Left cardiac atrium (tissue), 4 donors: ENCODE measurements at regions not wholly inside any gene's neighbourhood (a gene's known extent, or its start where the extent isn't known, plus 50 kb on each side); places are given as distances from the start of the nearest gene placed in this dataset.

Experiments
- ATAC-seq, 2 donors: fragments of 200-7000 bp; cut with Tn5 transposase; one replicate each; pipeline ENCODE4 v1.9.1; 2020; ENCODE audit warnings: mild to moderate bottlenecking in 2 of 2, moderate library complexity in 2 of 2
- DNase-seq: peaks from one replicate; pipeline ENCODE4 v3.0.0-alpha.2; 2020
- intact Hi-C, 2 donors: fragments of 100-400 bp; cut with DNase I; formaldehyde crosslinking; loops; one replicate each; pipeline versions ENCODE4 v1.14.1 to v1.15.1; 2022 to 2023
- microRNA-seq, 2 donors: library from miRNA; unstranded; fragments of <30 nt; microRNA quantifications; one replicate each; pipeline ENCODE4 v1.2.0, GENCODE V29; 2020
- donor health status: DM: no; HTN: yes; CAD: no.
- donor health status: DM: no; HTN: yes; CAD: no; lungs with severe emphysema.
- donor health status: DM: yes; HTN: yes; CAD: no.
- donor health status: Dilated cardiomyopathy.

DNA sequence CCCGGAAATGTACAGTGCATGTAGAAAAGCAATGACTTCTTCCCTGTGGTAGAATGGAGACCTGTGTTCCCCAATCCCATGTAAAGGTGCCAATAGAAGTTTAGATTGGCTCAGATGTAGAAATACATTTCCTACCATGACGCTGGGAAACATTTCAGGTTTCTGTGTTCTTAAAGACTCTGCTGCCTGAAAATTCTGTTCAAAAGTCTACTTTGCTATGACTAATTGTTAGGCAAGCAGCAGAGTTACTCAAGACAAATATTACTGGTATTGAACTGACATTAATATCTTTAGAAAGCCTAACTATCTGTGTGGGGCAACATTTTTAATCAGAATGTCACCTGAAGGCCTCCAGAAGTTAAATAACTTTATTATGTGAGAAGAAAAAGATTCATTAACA is 75.5 kb upstream of the ELL2 start:
- intact Hi-C loops: no loop called here
- ATAC-seq: no peak

GRCh38 chr5:96036301-96036700 is 74.7 kb upstream of the ELL2 start:
- DNase-seq (no peak), ATAC-seq (no peak)
- intact Hi-C loops: no loop called here

More for the DNA sequence above, 75.5 kb upstream of the ELL2 start:
- no peak for DNase-seq

DNA sequence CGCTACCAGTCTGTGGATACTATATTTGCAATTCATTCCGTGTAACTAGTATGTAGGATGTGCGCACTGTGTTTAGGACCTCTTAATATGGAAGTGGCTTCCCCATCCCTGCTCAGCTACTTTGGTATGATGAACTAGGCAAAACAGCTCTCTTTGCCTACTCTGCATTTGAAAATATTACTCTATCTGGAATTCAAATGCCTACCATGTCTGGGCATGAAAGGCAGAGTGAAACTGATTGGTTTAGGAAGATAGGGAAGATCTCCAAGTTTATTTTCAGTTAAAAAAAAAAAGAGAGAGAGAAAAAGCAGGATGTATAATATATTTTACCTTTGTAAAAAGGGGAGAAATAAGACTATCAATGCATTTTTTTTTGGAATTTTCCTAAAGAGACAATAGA is 74.1 kb upstream of the ELL2 start:
- intact Hi-C loops: no loop called here
- DNase-seq (no peak), ATAC-seq (no peak)

DNA sequence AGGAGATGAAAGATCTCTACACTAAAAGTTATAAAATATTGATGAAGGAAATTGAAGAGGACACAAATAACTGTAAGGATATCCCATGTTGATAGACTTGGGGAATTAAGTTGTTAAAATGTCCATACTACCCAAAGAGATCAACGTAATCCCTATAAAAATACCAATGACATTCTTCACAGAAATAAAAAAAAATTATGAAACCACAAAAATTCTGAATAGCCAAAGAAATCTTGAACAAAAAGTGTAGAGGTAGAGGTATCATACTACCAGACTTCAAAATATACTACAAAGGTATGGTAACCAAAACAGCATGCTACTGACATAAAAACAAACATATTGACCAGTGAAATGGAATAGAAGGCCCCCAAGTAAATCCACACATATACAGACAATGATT is 71.5 kb upstream of the ELL2 start:
- DNase-seq (no peak), ATAC-seq (no peak)
- intact Hi-C loops: no loop called here

GRCh38 chr5:96031811-96032261 is 70.2 kb upstream of the ELL2 start:
- intact Hi-C loops: no loop called here
- DNase-seq: no peak
- no peak for ATAC-seq

DNA sequence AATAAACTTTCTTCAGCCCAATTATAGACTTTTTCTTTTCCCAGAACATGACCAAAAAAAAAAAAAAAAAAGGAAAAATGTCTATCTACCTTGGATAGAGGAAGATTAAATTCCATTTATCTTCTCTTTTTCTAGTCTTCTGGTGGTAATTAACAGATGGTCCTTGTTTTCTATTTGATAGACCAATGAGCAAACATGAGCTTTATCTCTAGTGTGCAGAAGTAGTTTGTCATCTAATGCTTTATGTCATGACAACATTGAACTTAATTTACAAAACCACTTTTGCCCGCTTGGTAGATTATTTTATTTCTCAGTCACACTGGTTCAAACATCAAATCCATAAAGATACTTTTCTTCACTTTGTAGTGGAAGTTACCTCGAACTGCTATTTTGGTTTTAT is 69.5 kb upstream of the ELL2 start:
- ATAC-seq (no peak), DNase-seq (no peak)
- intact Hi-C loops: no loop called here

DNA sequence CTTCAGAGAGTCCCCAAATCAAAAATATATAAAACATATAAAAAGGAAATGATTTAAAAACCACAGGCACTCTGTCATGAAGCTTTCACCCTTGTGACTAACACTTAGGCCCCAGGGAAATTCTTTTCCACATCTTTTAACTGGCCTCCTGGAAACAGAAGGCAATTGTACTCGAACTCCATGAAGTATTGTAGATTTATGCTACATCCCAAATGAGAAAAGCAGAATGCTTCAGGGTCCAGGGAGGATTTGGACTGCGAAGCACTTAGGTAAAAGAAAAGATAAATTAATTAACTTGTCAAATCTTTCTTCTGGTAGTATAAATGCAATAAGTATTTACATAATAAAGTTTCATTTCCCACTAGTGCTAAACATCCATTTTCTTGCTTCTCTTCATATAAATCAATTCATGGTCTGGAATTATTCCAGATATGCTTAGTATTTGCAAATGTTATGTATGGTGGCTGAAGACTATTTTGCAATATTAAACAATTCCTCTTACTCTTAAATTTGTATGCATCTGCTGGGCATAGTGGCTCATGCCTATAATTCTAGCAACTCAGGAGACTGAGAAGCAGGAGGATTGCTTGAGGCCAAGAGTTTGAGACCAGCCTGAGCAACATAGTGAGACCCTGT is 64.9 kb upstream of the ELL2 start:
- ATAC-seq (no peak), DNase-seq (no peak)
- intact Hi-C loops: no loop called here

- intact Hi-C loops: no loop called here
- ATAC-seq (no peak), DNase-seq (no peak)
Measured at GRCh38 chr5:96024683-96025475, 63.2 kb upstream of the ELL2 start.

- no peak for DNase-seq
- ATAC-seq: peak; percentile 38 to 86
- intact Hi-C loops: no loop called here
Measured at GRCh38 chr5:96023518-96023917, 61.9 kb upstream of the ELL2 start.

DNA sequence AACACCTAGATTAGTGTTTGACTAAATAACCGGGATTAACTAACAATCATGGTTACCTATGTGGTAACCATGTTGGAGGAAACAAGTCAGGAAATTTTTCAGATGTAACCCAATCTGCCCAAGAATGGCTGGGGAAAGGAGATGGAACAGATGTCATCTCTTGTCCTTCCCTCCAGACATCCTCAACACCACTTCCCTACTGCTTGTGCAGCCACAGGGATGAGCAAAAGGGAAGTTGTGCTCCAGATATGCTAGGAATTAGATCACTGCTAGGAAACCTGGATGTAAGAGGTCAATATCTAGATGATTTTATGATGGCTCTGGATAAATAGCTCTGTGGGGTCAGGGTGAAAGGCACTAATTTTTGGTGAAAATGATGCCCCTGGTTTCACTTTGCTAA is 61.3 kb upstream of the ELL2 start:
- ATAC-seq (no peak), DNase-seq (no peak)
- intact Hi-C loops: no loop called here

GRCh38 chr5:96017951-96018350 is 56.3 kb upstream of the ELL2 start:
- intact Hi-C loops: no loop called here
- ATAC-seq: no peak
- DNase-seq: no peak

DNA sequence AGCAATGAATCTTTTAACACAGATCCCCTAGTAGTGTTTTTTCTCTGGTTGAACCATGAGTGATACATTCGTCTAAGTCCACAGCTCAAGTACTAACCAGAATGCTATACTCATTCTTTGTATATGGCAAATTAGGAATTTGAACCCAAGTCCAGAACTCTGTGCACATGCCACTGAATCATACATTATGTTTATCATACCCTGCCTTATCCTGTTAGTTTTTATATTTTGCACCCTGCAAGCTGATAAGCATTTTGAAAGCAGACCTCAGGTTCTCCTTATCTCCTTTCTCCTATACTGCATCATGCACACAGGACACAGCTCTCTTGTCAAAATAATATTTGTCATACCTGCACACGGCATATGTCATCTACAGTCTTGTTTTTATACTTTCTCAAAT is 54.6 kb upstream of the ELL2 start:
- ATAC-seq (no peak), DNase-seq (no peak)
- intact Hi-C loops: no loop called here

DNA sequence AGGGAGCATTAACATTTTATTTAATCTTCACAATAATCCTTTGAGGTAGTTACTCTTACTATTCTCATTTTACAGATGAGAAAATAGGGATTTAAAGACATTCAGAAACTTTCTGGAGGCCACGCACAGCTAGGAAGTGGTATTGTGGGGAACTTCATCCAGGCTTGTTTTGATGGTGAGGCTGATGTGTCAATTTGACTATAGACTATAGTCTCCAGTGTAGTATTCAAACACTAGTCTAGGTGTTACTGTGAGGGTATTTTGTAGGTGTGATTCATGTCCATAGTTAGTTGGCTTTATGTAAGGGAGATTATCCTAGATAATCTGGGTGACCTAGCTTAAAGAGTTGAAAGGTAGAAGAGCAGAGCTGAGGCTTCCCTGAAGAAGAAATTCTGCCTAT is 54.1 kb upstream of the ELL2 start:
- intact Hi-C loops: no loop called here
- DNase-seq (no peak), ATAC-seq (no peak)

DNA sequence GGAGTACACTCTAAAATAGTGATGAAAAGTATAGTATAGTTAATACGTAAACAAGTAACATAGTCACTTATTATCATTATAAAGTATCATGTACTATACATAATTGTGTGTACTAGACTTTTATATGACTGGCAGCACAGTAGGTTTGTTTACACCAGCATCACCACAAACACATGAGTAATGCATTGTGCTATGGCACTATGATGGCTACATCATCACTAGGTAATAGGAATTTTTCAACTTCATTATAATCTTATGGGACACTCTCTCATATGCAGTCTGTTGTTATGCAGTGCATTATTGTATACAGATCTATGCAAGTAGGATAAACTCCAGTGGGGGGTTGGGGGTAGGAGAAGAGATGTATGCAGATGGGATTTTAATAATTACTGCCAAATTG is 52.7 kb upstream of the ELL2 start:
- ATAC-seq (no peak), DNase-seq (no peak)
- intact Hi-C loops: no loop called here

DNA sequence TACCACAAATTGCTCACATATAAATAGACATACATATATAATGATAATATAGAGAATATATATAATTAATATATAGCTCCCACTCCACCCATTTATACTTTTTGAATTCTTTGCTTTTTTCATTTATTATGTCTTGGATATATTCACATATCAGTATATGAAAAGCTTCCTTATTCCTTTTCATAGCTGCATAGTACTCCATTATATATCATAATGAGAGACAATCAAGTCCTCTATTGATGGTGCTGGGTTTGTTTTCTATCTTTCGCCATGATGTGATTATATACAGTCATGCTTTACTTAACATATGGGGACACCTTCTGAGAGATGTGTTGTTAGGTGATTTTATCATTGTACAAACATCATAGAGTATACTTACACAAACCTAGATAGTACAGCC is 51.6 kb upstream of the ELL2 start:
- DNase-seq: no peak
- no peak for ATAC-seq
- intact Hi-C loops: no loop called here

DNA sequence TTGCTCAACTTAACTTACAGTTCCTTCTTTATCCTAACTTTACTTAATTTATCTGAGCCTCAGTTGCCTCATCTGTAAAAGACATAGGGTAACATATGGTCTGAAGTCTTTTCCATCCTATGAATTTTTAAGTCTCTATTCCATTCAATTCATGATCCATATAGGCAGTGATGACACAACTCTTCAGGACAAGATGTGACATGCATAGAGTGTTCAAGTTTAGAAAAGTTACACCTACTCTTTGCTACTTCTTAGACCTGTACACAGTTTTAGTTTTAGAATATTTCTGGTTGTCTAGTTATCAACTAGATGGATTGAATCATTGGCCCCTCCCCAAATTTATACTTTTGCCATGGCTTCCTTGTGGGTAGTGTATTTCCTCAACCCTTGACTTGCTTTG is 50.7 kb upstream of the ELL2 start:
- ATAC-seq (no peak), DNase-seq (no peak)
- intact Hi-C loops: no loop called here

Small RNAs in the stretch of these regions (microRNA-seq; reads per million reads assigned to microRNA genes)
- 0 reads per million in 2 donors for gene MIR583
